ENCODE measurements at regions not wholly inside any gene's neighbourhood (a gene's known extent, or its start where the extent isn't known, plus 50 kb on each side); places are given as distances from the start of the nearest gene placed in this dataset.

GRCh38 chr10:92778091-92778490 is 70.2 kb upstream of the EXOC6 start:
- Histone ChIP-seq H3K4me1 (peaks cover 0 to 3% (median 0%) of the 10 kb centered on the region in 12 donors), H3K36me3 (no peaks in the 10 kb centered on the region), H3K4me3 (no peak overlapping the region), H3K27ac (no peak overlapping the region), H3K27me3 (peaks cover 0 to 15% (median 0%) of the 10 kb centered on the region in 9 donors), H3K9me3 (no peaks in the 10 kb centered on the region)
- DNase-seq = no peak
- ATAC-seq = no peak
- intact Hi-C loops (cut with DNase I) = no loop called here
- TF ChIP-seq CTCF (IDR thresholded peaks at IDR 0.05) (no peak), POLR2A (IDR thresholded peaks at IDR 0.05) (no peak)
- 77 to 91% (median 85%) methylated on average over 1 of the region's 1 CpG for WGBS, 4 donors

- Histone ChIP-seq H3K27me3 (peaks cover 0 to 17% (median 0%) of the 10 kb centered on the region in 9 donors), H3K36me3 (no peaks in the 10 kb centered on the region), H3K27ac (no peak overlapping the region), H3K4me1 (peaks cover 0 to 7% (median 0%) of the 10 kb centered on the region in 12 donors), H3K9me3 (no peaks in the 10 kb centered on the region), H3K4me3 (no peak overlapping the region)
- WGBS, 4 donors = 58 to 62% (median 61%) methylated on average over 7 of the region's 7 CpGs
- intact Hi-C loops (cut with DNase I) = no loop called here
- TF ChIP-seq POLR2A (IDR thresholded peaks at IDR 0.05) = no peak
- no peak for ATAC-seq
- DNase-seq = no peak
Measured at GRCh38 chr10:92785118-92785517, 63.2 kb upstream of the EXOC6 start.

GRCh38 chr10:92787557-92788152 is 60.7 kb upstream of the EXOC6 start:
- Histone ChIP-seq H3K27me3 (peaks cover 0 to 8% (median 0%) of the 10 kb centered on the region in 9 donors), H3K27ac (no peak overlapping the region)

GRCh38 chr10:92789067-92789466 is 59.3 kb upstream of the EXOC6 start:
- no peak overlapping the region for H3K4me3 ChIP-seq
- ATAC-seq = no peak
- H3K27ac ChIP-seq = no peak overlapping the region
- peaks cover 0 to 3% (median 0%) of the 10 kb centered on the region in 12 donors for H3K9me3 ChIP-seq
- TF ChIP-seq POLR2A (IDR thresholded peaks at IDR 0.05) (no peak), CTCF (IDR thresholded peaks at IDR 0.05) (no peak)
- WGBS, 4 donors = 85 to 88% (median 86%) methylated on average over 8 of the region's 8 CpGs
- no peak for DNase-seq
- H3K27me3 ChIP-seq = peaks cover 0 to 10% (median 0%) of the 10 kb centered on the region in 9 donors
- peaks cover 0 to 15% (median 0%) of the 10 kb centered on the region in 12 donors for H3K4me1 ChIP-seq
- H3K36me3 ChIP-seq = no peaks in the 10 kb centered on the region
- intact Hi-C loops (cut with DNase I) = no loop called here

More at GRCh38 chr10:92787557-92788152, 60.7 kb upstream of the EXOC6 start:
- Histone ChIP-seq H3K9me3 (no peaks in the 10 kb centered on the region), H3K36me3 (no peaks in the 10 kb centered on the region), H3K4me1 (peaks cover 0 to 15% (median 0%) of the 10 kb centered on the region in 12 donors), H3K4me3 (no peak overlapping the region)
- 65 to 77% (median 68%) methylated on average over 11 of the region's 11 CpGs for WGBS, 4 donors
- ATAC-seq (no peak), DNase-seq (no peak)
- intact Hi-C loops (cut with DNase I) = no loop called here
- TF ChIP-seq CTCF (IDR thresholded peaks at IDR 0.05) = no peak
- no peak for TF ChIP-seq POLR2A (IDR thresholded peaks at IDR 0.05)

- intact Hi-C loops (cut with DNase I) = no loop called here
- TF ChIP-seq POLR2A (IDR thresholded peaks at IDR 0.05) (no peak), CTCF (IDR thresholded peaks at IDR 0.05) (no peak)
- 56 to 75% (median 66%) methylated on average over 4 of the region's 4 CpGs for WGBS, 4 donors
- ATAC-seq (no peak), DNase-seq (no peak)
- H3K27me3 ChIP-seq = peaks cover 0 to 16% (median 0%) of the 10 kb centered on the region in 9 donors
- H3K4me1 ChIP-seq = peaks cover 0 to 15% (median 0%) of the 10 kb centered on the region in 12 donors
- peaks cover 0 to 5% (median 0%) of the 10 kb centered on the region in 12 donors for H3K9me3 ChIP-seq
- H3K4me3 ChIP-seq = no peak overlapping the region
- no peaks in the 10 kb centered on the region for H3K36me3 ChIP-seq
- H3K27ac ChIP-seq = peak overlapping the region in 1 of 12 donors; percentile 63
Measured at GRCh38 chr10:92789786-92790185, 58.5 kb upstream of the EXOC6 start.
